HL-60 (cell line): ENCODE measurements at regions not wholly inside any gene's neighbourhood (a gene's known extent, or its start where the extent isn't known, plus 50 kb on each side); places are given as distances from the start of the nearest gene placed in this dataset.
A peak's percentile ranks its signal among the peaks of the same experiment; 100 is the strongest.

ENCODE experiments used
- DNase-seq, 2 experiments: peaks; one replicate each; pipeline ENCODE4 v3.0.0-alpha.2; 2010 to 2020; ENCODE audit warnings: low read depth in 1 of 2, low spot score in 1 of 2
- H3K27ac ChIP-seq: fragments of 250-450 bp; sonication (Bioruptor Pico); replicated peaks from 2 replicates; pipeline ENCODE4 v1.5.1; 2020; ENCODE audit warnings: mild to moderate bottlenecking, moderate library complexity
- H3K27me3 ChIP-seq: fragments of 250-450 bp; sonication (Bioruptor Pico); 2 replicates; pipeline ENCODE4 v1.5.1; 2021; ENCODE audit warnings: mild to moderate bottlenecking, moderate library complexity; ENCODE audit not compliant: insufficient read depth, poor library complexity, severe bottlenecking
- H3K4me3 ChIP-seq: replicated peaks from 2 replicates; pipeline ENCODE4 v1.5.1; 2011; ENCODE audit warnings: mild to moderate bottlenecking, control low read depth, low read length; ENCODE audit not compliant: insufficient read depth
- CTCF ChIP-seq: IDR thresholded peaks from one replicate; pipeline ENCODE4 v1.5.1; 2011; ENCODE audit warnings: low read length, control low read depth, inconsistent platforms; ENCODE audit not compliant: insufficient read depth
- GABPA ChIP-seq: IDR thresholded peaks from 2 replicates; pipeline ENCODE4 v1.6.1; 2012; ENCODE audit warnings: low read depth
- POLR2AphosphoS5 ChIP-seq: IDR thresholded peaks from 2 replicates; pipeline ENCODE4 v1.6.1; 2012; ENCODE audit warnings: low read depth
- SPI1 ChIP-seq: IDR thresholded peaks from 2 replicates; pipeline ENCODE4 v1.6.1; 2012; ENCODE audit warnings: low read depth, mild to moderate bottlenecking, borderline replicate concordance
- TF ChIP-seq, protein P1 (sequence below): IDR thresholded peaks from 2 replicates; pipeline ENCODE4 v1.6.1; 2012; ENCODE audit warnings: low read depth; ENCODE audit not compliant: insufficient replicate concordance

- DNase-seq: peak; percentile 4 to 32
- H3K27me3 ChIP-seq: peaks cover 3% of the 10 kb centered on the region
- TF ChIP-seq, protein P1, sequence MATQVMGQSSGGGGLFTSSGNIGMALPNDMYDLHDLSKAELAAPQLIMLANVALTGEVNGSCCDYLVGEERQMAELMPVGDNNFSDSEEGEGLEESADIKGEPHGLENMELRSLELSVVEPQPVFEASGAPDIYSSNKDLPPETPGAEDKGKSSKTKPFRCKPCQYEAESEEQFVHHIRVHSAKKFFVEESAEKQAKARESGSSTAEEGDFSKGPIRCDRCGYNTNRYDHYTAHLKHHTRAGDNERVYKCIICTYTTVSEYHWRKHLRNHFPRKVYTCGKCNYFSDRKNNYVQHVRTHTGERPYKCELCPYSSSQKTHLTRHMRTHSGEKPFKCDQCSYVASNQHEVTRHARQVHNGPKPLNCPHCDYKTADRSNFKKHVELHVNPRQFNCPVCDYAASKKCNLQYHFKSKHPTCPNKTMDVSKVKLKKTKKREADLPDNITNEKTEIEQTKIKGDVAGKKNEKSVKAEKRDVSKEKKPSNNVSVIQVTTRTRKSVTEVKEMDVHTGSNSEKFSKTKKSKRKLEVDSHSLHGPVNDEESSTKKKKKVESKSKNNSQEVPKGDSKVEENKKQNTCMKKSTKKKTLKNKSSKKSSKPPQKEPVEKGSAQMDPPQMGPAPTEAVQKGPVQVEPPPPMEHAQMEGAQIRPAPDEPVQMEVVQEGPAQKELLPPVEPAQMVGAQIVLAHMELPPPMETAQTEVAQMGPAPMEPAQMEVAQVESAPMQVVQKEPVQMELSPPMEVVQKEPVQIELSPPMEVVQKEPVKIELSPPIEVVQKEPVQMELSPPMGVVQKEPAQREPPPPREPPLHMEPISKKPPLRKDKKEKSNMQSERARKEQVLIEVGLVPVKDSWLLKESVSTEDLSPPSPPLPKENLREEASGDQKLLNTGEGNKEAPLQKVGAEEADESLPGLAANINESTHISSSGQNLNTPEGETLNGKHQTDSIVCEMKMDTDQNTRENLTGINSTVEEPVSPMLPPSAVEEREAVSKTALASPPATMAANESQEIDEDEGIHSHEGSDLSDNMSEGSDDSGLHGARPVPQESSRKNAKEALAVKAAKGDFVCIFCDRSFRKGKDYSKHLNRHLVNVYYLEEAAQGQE: no peak
- TF ChIP-seq CTCF (peak; percentile 95), SPI1 (peak; percentile 50; the same call in 1 of the 2 replicates)
- no peak overlapping the region for H3K27ac ChIP-seq
- no peak overlapping the region for H3K4me3 ChIP-seq
Measured at GRCh38 chr1:222095606-222096475, 354.0 kb upstream of the DUSP10 start.

DNA sequence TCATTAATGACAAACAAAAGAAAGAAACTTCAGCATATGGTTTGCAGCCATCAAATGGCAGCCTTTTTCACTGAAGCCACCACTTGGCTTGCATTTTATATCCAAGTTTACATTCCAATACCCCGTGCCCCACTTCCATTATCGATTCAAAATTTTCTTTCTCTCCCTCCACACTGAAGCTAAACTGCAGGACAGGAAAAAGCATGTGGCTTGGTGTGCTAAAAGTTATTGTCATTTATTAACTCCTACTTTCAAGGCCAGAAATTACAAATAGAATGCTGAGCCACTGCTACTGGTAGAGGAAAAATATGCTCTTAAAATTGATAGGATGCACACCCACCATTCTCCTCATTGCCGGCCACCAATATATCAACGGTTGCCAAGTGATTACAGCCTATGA, 351.6 kb upstream of the DUSP10 start:
- Histone ChIP-seq H3K27ac (no peak overlapping the region), H3K4me3 (no peak overlapping the region), H3K27me3 (peaks cover 3% of the 10 kb centered on the region)
- TF ChIP-seq GABPA: no peak
- TF ChIP-seq CTCF: no peak
- TF ChIP-seq SPI1: no peak
- TF ChIP-seq POLR2AphosphoS5: no peak
- TF ChIP-seq, protein P1: no peak
- DNase-seq: no peak

DNA sequence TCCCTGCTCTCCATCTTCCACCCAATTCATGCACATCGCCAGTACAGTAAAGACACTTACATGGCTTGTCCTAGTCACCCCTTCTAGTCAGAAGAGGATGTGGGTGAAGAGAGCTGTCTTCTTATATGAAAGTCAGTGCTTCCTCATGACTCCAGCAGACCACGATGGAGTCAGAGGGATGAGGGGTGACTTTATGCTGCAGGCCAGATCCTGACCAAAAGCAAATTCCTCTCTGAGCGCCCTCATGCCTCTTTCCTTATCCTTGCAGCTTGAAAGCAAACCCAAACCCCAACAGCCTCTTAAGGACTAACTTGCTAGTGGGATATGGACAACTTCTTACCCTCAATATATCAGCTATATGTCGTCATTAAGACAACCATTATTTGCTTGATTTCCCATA, 348.2 kb upstream of the DUSP10 start:
- no peak overlapping the region for H3K27ac ChIP-seq
- H3K4me3 ChIP-seq: no peak overlapping the region
- no peak for TF ChIP-seq SPI1
- no peak for TF ChIP-seq CTCF
- TF ChIP-seq, protein P1: no peak
- no peak for TF ChIP-seq GABPA
- no peak for TF ChIP-seq POLR2AphosphoS5
- DNase-seq: no peak
- H3K27me3 ChIP-seq: peaks cover 3% of the 10 kb centered on the region
